ENCODE measurements at regions not wholly inside any gene's neighbourhood (a gene's known extent, or its start where the extent isn't known, plus 50 kb on each side); places are given as distances from the start of the nearest gene placed in this dataset.

GRCh38 chr4:162347842-162348213 lies 184.0 kb upstream of the FSTL5 start:
- Histone ChIP-seq H3K4me3 (ENCODE audit: insufficient read length, low read depth) (no peak overlapping the region), H3K9ac (ENCODE audit: insufficient read length, low read depth) (no peak overlapping the region), H3K36me3 (ENCODE audit: insufficient read depth, insufficient read length, low read length) (no peaks in the 10 kb centered on the region), H3K27me3 (ENCODE audit: insufficient read depth, insufficient read length) (no peaks in the 10 kb centered on the region), H3K9me3 (ENCODE audit: insufficient read depth, low read length) (no peaks in the 10 kb centered on the region), H3K4me1 (ENCODE audit: insufficient read depth, insufficient read length) (no peaks in the 10 kb centered on the region)
- TF ChIP-seq YY1 (IDR thresholded peaks at IDR 0.05; ENCODE audit: insufficient read depth, insufficient read length) (no peak), ZNF274 (IDR thresholded peaks at IDR 0.05; ENCODE audit: low read depth, low read length) (no peak), SUZ12 (IDR thresholded peaks at IDR 0.05; ENCODE audit: extremely low read depth, insufficient read depth, insufficient read length) (no peak)
- no peak for DNase-seq (ENCODE audit: low read depth, low spot score)

GRCh38 chr4:162347156-162347841 lies 183.5 kb upstream of the FSTL5 start:
- DNase-seq (ENCODE audit: low read depth, low spot score), result no peak

GRCh38 chr4:162343967-162344366 lies 180.2 kb upstream of the FSTL5 start:
- no peaks in the 10 kb centered on the region for H3K36me3 ChIP-seq (ENCODE audit: insufficient read depth, insufficient read length, low read length)
- H3K27me3 ChIP-seq (ENCODE audit: insufficient read depth, insufficient read length), result no peaks in the 10 kb centered on the region
- TF ChIP-seq ZNF274 (IDR thresholded peaks at IDR 0.05; ENCODE audit: low read depth, low read length) (no peak), YY1 (IDR thresholded peaks at IDR 0.05; ENCODE audit: insufficient read depth, insufficient read length) (no peak), SUZ12 (IDR thresholded peaks at IDR 0.05; ENCODE audit: extremely low read depth, insufficient read depth, insufficient read length) (no peak)
- H3K9me3 ChIP-seq (ENCODE audit: insufficient read depth, low read length), result no peaks in the 10 kb centered on the region
- H3K9ac ChIP-seq (ENCODE audit: insufficient read length, low read depth), result no peak overlapping the region
- no peaks in the 10 kb centered on the region for H3K4me1 ChIP-seq (ENCODE audit: insufficient read depth, insufficient read length)
- no peak overlapping the region for H3K4me3 ChIP-seq (ENCODE audit: insufficient read length, low read depth)
- no peak for DNase-seq (ENCODE audit: low read depth, low spot score)

More at GRCh38 chr4:162347156-162347841, 183.5 kb upstream of the FSTL5 start:
- no peaks in the 10 kb centered on the region for H3K4me1 ChIP-seq (ENCODE audit: insufficient read depth, insufficient read length)
- no peaks in the 10 kb centered on the region for H3K9me3 ChIP-seq (ENCODE audit: insufficient read depth, low read length)
- H3K27me3 ChIP-seq (ENCODE audit: insufficient read depth, insufficient read length), result no peaks in the 10 kb centered on the region
- H3K4me3 ChIP-seq (ENCODE audit: insufficient read length, low read depth), result no peak overlapping the region
- no peaks in the 10 kb centered on the region for H3K36me3 ChIP-seq (ENCODE audit: insufficient read depth, insufficient read length, low read length)
- no peak overlapping the region for H3K9ac ChIP-seq (ENCODE audit: insufficient read length, low read depth)
- no peak for TF ChIP-seq YY1 (IDR thresholded peaks at IDR 0.05; ENCODE audit: insufficient read depth, insufficient read length)
- TF ChIP-seq ZNF274 (IDR thresholded peaks at IDR 0.05; ENCODE audit: low read depth, low read length), result no peak
- TF ChIP-seq SUZ12 (IDR thresholded peaks at IDR 0.05; ENCODE audit: extremely low read depth, insufficient read depth, insufficient read length), result no peak

- DNase-seq (ENCODE audit: low read depth, low spot score), result no peak
- Histone ChIP-seq H3K9me3 (ENCODE audit: insufficient read depth, low read length) (no peaks in the 10 kb centered on the region), H3K4me3 (ENCODE audit: insufficient read length, low read depth) (no peak overlapping the region), H3K27me3 (ENCODE audit: insufficient read depth, insufficient read length) (no peaks in the 10 kb centered on the region), H3K9ac (ENCODE audit: insufficient read length, low read depth) (no peak overlapping the region), H3K36me3 (ENCODE audit: insufficient read depth, insufficient read length, low read length) (no peaks in the 10 kb centered on the region), H3K4me1 (ENCODE audit: insufficient read depth, insufficient read length) (no peaks in the 10 kb centered on the region)
- TF ChIP-seq YY1 (IDR thresholded peaks at IDR 0.05; ENCODE audit: insufficient read depth, insufficient read length) (no peak), ZNF274 (IDR thresholded peaks at IDR 0.05; ENCODE audit: low read depth, low read length) (no peak), SUZ12 (IDR thresholded peaks at IDR 0.05; ENCODE audit: extremely low read depth, insufficient read depth, insufficient read length) (no peak)
Observed at GRCh38 chr4:162341533-162341932, 177.7 kb upstream of the FSTL5 start.

GRCh38 chr4:162323919-162324318 lies 160.1 kb upstream of the FSTL5 start:
- H3K4me3 ChIP-seq (ENCODE audit: insufficient read length, low read depth), result no peak overlapping the region
- no peaks in the 10 kb centered on the region for H3K4me1 ChIP-seq (ENCODE audit: insufficient read depth, insufficient read length)
- H3K9me3 ChIP-seq (ENCODE audit: insufficient read depth, low read length), result no peaks in the 10 kb centered on the region
- H3K9ac ChIP-seq (ENCODE audit: insufficient read length, low read depth), result no peak overlapping the region
- no peaks in the 10 kb centered on the region for H3K36me3 ChIP-seq (ENCODE audit: insufficient read depth, insufficient read length, low read length)
- no peak for DNase-seq (ENCODE audit: low read depth, low spot score)
- H3K27me3 ChIP-seq (ENCODE audit: insufficient read depth, insufficient read length), result no peaks in the 10 kb centered on the region
- TF ChIP-seq YY1 (IDR thresholded peaks at IDR 0.05; ENCODE audit: insufficient read depth, insufficient read length), result no peak
- no peak for TF ChIP-seq SUZ12 (IDR thresholded peaks at IDR 0.05; ENCODE audit: extremely low read depth, insufficient read depth, insufficient read length)
- no peak for TF ChIP-seq ZNF274 (IDR thresholded peaks at IDR 0.05; ENCODE audit: low read depth, low read length)

- TF ChIP-seq SUZ12 (IDR thresholded peaks at IDR 0.05; ENCODE audit: extremely low read depth, insufficient read depth, insufficient read length), result no peak
- TF ChIP-seq ZNF274 (IDR thresholded peaks at IDR 0.05; ENCODE audit: low read depth, low read length), result no peak
- no peak for TF ChIP-seq YY1 (IDR thresholded peaks at IDR 0.05; ENCODE audit: insufficient read depth, insufficient read length)
- no peaks in the 10 kb centered on the region for H3K36me3 ChIP-seq (ENCODE audit: insufficient read depth, insufficient read length, low read length)
- H3K9ac ChIP-seq (ENCODE audit: insufficient read length, low read depth), result no peak overlapping the region
- H3K4me1 ChIP-seq (ENCODE audit: insufficient read depth, insufficient read length), result no peaks in the 10 kb centered on the region
- H3K27me3 ChIP-seq (ENCODE audit: insufficient read depth, insufficient read length), result no peaks in the 10 kb centered on the region
- no peak for DNase-seq (ENCODE audit: low read depth, low spot score)
- H3K4me3 ChIP-seq (ENCODE audit: insufficient read length, low read depth), result no peak overlapping the region
- no peaks in the 10 kb centered on the region for H3K9me3 ChIP-seq (ENCODE audit: insufficient read depth, low read length)
Observed at GRCh38 chr4:162322054-162322453, 158.3 kb upstream of the FSTL5 start.

GRCh38 chr4:162285753-162286152 lies 122.0 kb upstream of the FSTL5 start:
- no peaks in the 10 kb centered on the region for H3K27me3 ChIP-seq (ENCODE audit: insufficient read depth, insufficient read length)
- H3K36me3 ChIP-seq (ENCODE audit: insufficient read depth, insufficient read length, low read length), result no peaks in the 10 kb centered on the region
- DNase-seq (ENCODE audit: low read depth, low spot score), result no peak
- no peaks in the 10 kb centered on the region for H3K9me3 ChIP-seq (ENCODE audit: insufficient read depth, low read length)
- no peaks in the 10 kb centered on the region for H3K4me1 ChIP-seq (ENCODE audit: insufficient read depth, insufficient read length)
- no peak overlapping the region for H3K9ac ChIP-seq (ENCODE audit: insufficient read length, low read depth)
- H3K4me3 ChIP-seq (ENCODE audit: insufficient read length, low read depth), result no peak overlapping the region
- no peak for TF ChIP-seq YY1 (IDR thresholded peaks at IDR 0.05; ENCODE audit: insufficient read depth, insufficient read length)
- no peak for TF ChIP-seq ZNF274 (IDR thresholded peaks at IDR 0.05; ENCODE audit: low read depth, low read length)
- no peak for TF ChIP-seq SUZ12 (IDR thresholded peaks at IDR 0.05; ENCODE audit: extremely low read depth, insufficient read depth, insufficient read length)

Data from NT2/D1 (cell line).